Glutamatergic neuron (in vitro differentiated cells): ENCODE measurements at regions not wholly inside any gene's neighbourhood (a gene's known extent, or its start where the extent isn't known, plus 50 kb on each side); places are given as distances from the start of the nearest gene placed in this dataset.

ENCODE experiments used
- DNase-seq: peaks from one replicate; pipeline ENCODE4 v3.0.0; 2022
- H3K27ac Mint-ChIP-seq: one replicate; pipeline ENCODE4 v1.8.0; 2020; ENCODE audit warnings: mild to moderate bottlenecking, mixed read lengths, inconsistent platforms; ENCODE audit not compliant: unreplicated experiment
- H3K27me3 Mint-ChIP-seq: one replicate; pipeline ENCODE4 v1.8.0; 2020; ENCODE audit warnings: mild to moderate bottlenecking, moderate library complexity, mixed read lengths, inconsistent platforms; ENCODE audit not compliant: unreplicated experiment
- H3K36me3 Mint-ChIP-seq: one replicate; pipeline ENCODE4 v1.8.0; 2020; ENCODE audit warnings: mild to moderate bottlenecking, mixed read lengths, inconsistent platforms; ENCODE audit not compliant: unreplicated experiment
- H3K4me1 Mint-ChIP-seq: one replicate; pipeline ENCODE4 v1.8.0; 2020; ENCODE audit warnings: mild to moderate bottlenecking, low read depth, mixed read lengths, inconsistent platforms; ENCODE audit not compliant: unreplicated experiment
- H3K4me3 Mint-ChIP-seq: one replicate; pipeline ENCODE4 v1.8.0; 2020; ENCODE audit warnings: mild to moderate bottlenecking, mixed read lengths, inconsistent platforms; ENCODE audit not compliant: unreplicated experiment
- H3K9me3 Mint-ChIP-seq: one replicate; pipeline ENCODE4 v1.8.0; 2020; ENCODE audit warnings: mild to moderate bottlenecking, moderate library complexity, mixed read lengths, inconsistent platforms; ENCODE audit not compliant: unreplicated experiment
- CTCF ChIP-seq: fragments of 200-600 bp; sonication (generic); IDR thresholded peaks from one replicate; pipeline ENCODE4 v1.5.0; 2021; ENCODE audit not compliant: partially characterized antibody, unreplicated experiment

GRCh38 chr19:28444362-28444761 lies 768.6 kb downstream of the UQCRFS1 start:
- Mint-ChIP-seq H3K27ac (no peak overlapping the region), H3K4me1 (no peaks in the 10 kb centered on the region)

GRCh38 chr19:28443361-28443760 lies 769.6 kb downstream of the UQCRFS1 start:
- H3K27me3 Mint-ChIP-seq = no peaks in the 10 kb centered on the region
- H3K4me1 Mint-ChIP-seq = no peaks in the 10 kb centered on the region
- H3K36me3 Mint-ChIP-seq = no peaks in the 10 kb centered on the region
- no peak overlapping the region for H3K27ac Mint-ChIP-seq
- no peak for DNase-seq
- peaks cover 1% of the 10 kb centered on the region for H3K9me3 Mint-ChIP-seq
- no peak overlapping the region for H3K4me3 Mint-ChIP-seq
- no peak for TF ChIP-seq CTCF

More at GRCh38 chr19:28444362-28444761, 768.6 kb downstream of the UQCRFS1 start:
- H3K36me3 Mint-ChIP-seq = no peaks in the 10 kb centered on the region
- no peak overlapping the region for H3K4me3 Mint-ChIP-seq
- H3K9me3 Mint-ChIP-seq = peaks cover 1% of the 10 kb centered on the region
- no peaks in the 10 kb centered on the region for H3K27me3 Mint-ChIP-seq
- no peak for TF ChIP-seq CTCF
- DNase-seq = no peak

GRCh38 chr19:28437390-28438346 lies 775.3 kb downstream of the UQCRFS1 start:
- Mint-ChIP-seq H3K4me1 (no peaks in the 10 kb centered on the region), H3K4me3 (no peak overlapping the region), H3K36me3 (peaks cover 22% of the 10 kb centered on the region), H3K27ac (no peak overlapping the region), H3K9me3 (peaks cover 7% of the 10 kb centered on the region), H3K27me3 (peaks cover 5% of the 10 kb centered on the region)
- no peak for TF ChIP-seq CTCF
- DNase-seq = no peak

GRCh38 chr19:28436320-28436719 lies 776.6 kb downstream of the UQCRFS1 start:
- Mint-ChIP-seq H3K4me3 (no peak overlapping the region), H3K27ac (no peak overlapping the region), H3K4me1 (no peaks in the 10 kb centered on the region), H3K9me3 (peaks cover 7% of the 10 kb centered on the region), H3K27me3 (peaks cover 9% of the 10 kb centered on the region), H3K36me3 (peaks cover 31% of the 10 kb centered on the region)
- DNase-seq = no peak
- no peak for TF ChIP-seq CTCF
